ENCODE measurements at regions not wholly inside any gene's neighbourhood (a gene's known extent, or its start where the extent isn't known, plus 50 kb on each side); places are given as distances from the start of the nearest gene placed in this dataset.
"Not testable (repeated sequence)": the region's sequence is repeated elsewhere in the genome, so short reads cannot be mapped to it uniquely, and the experiment has no call there.

- no peak overlapping the region for H3K4me3 ChIP-seq (ENCODE audit: low read length in 2 of 2)
- no peaks in the 10 kb centered on the region for H3K36me3 ChIP-seq (ENCODE audit: control insufficient read depth in 2 of 2, insufficient read depth in 2 of 2, low read length in 2 of 2)
- H3K4me1 ChIP-seq (ENCODE audit: control insufficient read depth in 2 of 2, insufficient read depth in 2 of 2, low read length in 2 of 2) = peaks cover 0 to 3% of the 10 kb centered on the region in 2 donors
- no peaks in the 10 kb centered on the region for H3K27me3 ChIP-seq (ENCODE audit: control insufficient read depth in 2 of 2, insufficient read depth in 2 of 2, low read length in 2 of 2)
- H3K9ac ChIP-seq (ENCODE audit: low read depth in 1 of 2, low read length in 2 of 2) = no peak overlapping the region
- no peak overlapping the region for H3K27ac ChIP-seq (ENCODE audit: low read depth in 2 of 2, low read length in 2 of 2)
- no peaks in the 10 kb centered on the region for H3K9me3 ChIP-seq (ENCODE audit: control insufficient read depth in 2 of 2, low read length in 2 of 2)
These were observed 300.9 kb upstream of the DDI1 start for GRCh38 chr11:103735497-103736032.

- no peak overlapping the region for H3K9ac ChIP-seq (ENCODE audit: low read depth in 1 of 2, low read length in 2 of 2)
- no peaks in the 10 kb centered on the region for H3K9me3 ChIP-seq (ENCODE audit: control insufficient read depth in 2 of 2, low read length in 2 of 2)
- H3K4me3 ChIP-seq (ENCODE audit: low read length in 2 of 2) = no peak overlapping the region
- no peaks in the 10 kb centered on the region for H3K36me3 ChIP-seq (ENCODE audit: control insufficient read depth in 2 of 2, insufficient read depth in 2 of 2, low read length in 2 of 2)
- H3K27ac ChIP-seq (ENCODE audit: low read depth in 2 of 2, low read length in 2 of 2) = no peak overlapping the region
- H3K4me1 ChIP-seq (ENCODE audit: control insufficient read depth in 2 of 2, insufficient read depth in 2 of 2, low read length in 2 of 2) = peaks cover 0 to 3% of the 10 kb centered on the region in 2 donors
- H3K27me3 ChIP-seq (ENCODE audit: control insufficient read depth in 2 of 2, insufficient read depth in 2 of 2, low read length in 2 of 2) = no peaks in the 10 kb centered on the region
These were observed 300.0 kb upstream of the DDI1 start for GRCh38 chr11:103736315-103737036.

- no peak overlapping the region for H3K9ac ChIP-seq (ENCODE audit: low read depth in 1 of 2, low read length in 2 of 2)
- no peaks in the 10 kb centered on the region for H3K36me3 ChIP-seq (ENCODE audit: control insufficient read depth in 2 of 2, insufficient read depth in 2 of 2, low read length in 2 of 2)
- H3K27me3 ChIP-seq (ENCODE audit: control insufficient read depth in 2 of 2, insufficient read depth in 2 of 2, low read length in 2 of 2) = no peaks in the 10 kb centered on the region
- H3K4me1 ChIP-seq (ENCODE audit: control insufficient read depth in 2 of 2, insufficient read depth in 2 of 2, low read length in 2 of 2) = peaks cover 0 to 3% of the 10 kb centered on the region in 2 donors
- no peak overlapping the region for H3K4me3 ChIP-seq (ENCODE audit: low read length in 2 of 2)
- H3K27ac ChIP-seq (ENCODE audit: low read depth in 2 of 2, low read length in 2 of 2) = no peak overlapping the region
- H3K9me3 ChIP-seq (ENCODE audit: control insufficient read depth in 2 of 2, low read length in 2 of 2) = no peaks in the 10 kb centered on the region
These were observed 299.3 kb upstream of the DDI1 start for GRCh38 chr11:103737037-103737622.

GRCh38 chr11:103737747-103738146 is 298.7 kb upstream of the DDI1 start:
- no peaks in the 10 kb centered on the region for H3K9me3 ChIP-seq (ENCODE audit: control insufficient read depth in 2 of 2, low read length in 2 of 2)
- H3K27ac ChIP-seq (ENCODE audit: low read depth in 2 of 2, low read length in 2 of 2) = no peak overlapping the region
- H3K9ac ChIP-seq (ENCODE audit: low read depth in 1 of 2, low read length in 2 of 2) = no peak overlapping the region
- no peak overlapping the region for H3K4me3 ChIP-seq (ENCODE audit: low read length in 2 of 2)
- H3K27me3 ChIP-seq (ENCODE audit: control insufficient read depth in 2 of 2, insufficient read depth in 2 of 2, low read length in 2 of 2) = no peaks in the 10 kb centered on the region
- peaks cover 0 to 3% of the 10 kb centered on the region in 2 donors for H3K4me1 ChIP-seq (ENCODE audit: control insufficient read depth in 2 of 2, insufficient read depth in 2 of 2, low read length in 2 of 2)
- no peaks in the 10 kb centered on the region for H3K36me3 ChIP-seq (ENCODE audit: control insufficient read depth in 2 of 2, insufficient read depth in 2 of 2, low read length in 2 of 2)

GRCh38 chr11:103739074-103739796 is 297.2 kb upstream of the DDI1 start:
- peak overlapping the region; percentile 39 to 54 for H3K4me3 ChIP-seq (ENCODE audit: low read length in 2 of 2)
- H3K36me3 ChIP-seq (ENCODE audit: control insufficient read depth in 2 of 2, insufficient read depth in 2 of 2, low read length in 2 of 2); H3K4me1 ChIP-seq (ENCODE audit: control insufficient read depth in 2 of 2, insufficient read depth in 2 of 2, low read length in 2 of 2); H3K9ac ChIP-seq (ENCODE audit: low read depth in 1 of 2, low read length in 2 of 2); H3K27me3 ChIP-seq (ENCODE audit: control insufficient read depth in 2 of 2, insufficient read depth in 2 of 2, low read length in 2 of 2); H3K9me3 ChIP-seq (ENCODE audit: control insufficient read depth in 2 of 2, low read length in 2 of 2); H3K27ac ChIP-seq (ENCODE audit: low read depth in 2 of 2, low read length in 2 of 2): not testable (repeated sequence)

- no peak overlapping the region for H3K9ac ChIP-seq (ENCODE audit: low read depth in 1 of 2, low read length in 2 of 2)
- H3K36me3 ChIP-seq (ENCODE audit: control insufficient read depth in 2 of 2, insufficient read depth in 2 of 2, low read length in 2 of 2) = no peaks in the 10 kb centered on the region
- H3K27ac ChIP-seq (ENCODE audit: low read depth in 2 of 2, low read length in 2 of 2) = no peak overlapping the region
- no peak overlapping the region for H3K4me3 ChIP-seq (ENCODE audit: low read length in 2 of 2)
- H3K4me1 ChIP-seq (ENCODE audit: control insufficient read depth in 2 of 2, insufficient read depth in 2 of 2, low read length in 2 of 2) = no peaks in the 10 kb centered on the region
- no peaks in the 10 kb centered on the region for H3K27me3 ChIP-seq (ENCODE audit: control insufficient read depth in 2 of 2, insufficient read depth in 2 of 2, low read length in 2 of 2)
- no peaks in the 10 kb centered on the region for H3K9me3 ChIP-seq (ENCODE audit: control insufficient read depth in 2 of 2, low read length in 2 of 2)
These were observed 291.8 kb upstream of the DDI1 start for GRCh38 chr11:103744496-103745153.

GRCh38 chr11:103749158-103749557 is 287.3 kb upstream of the DDI1 start:
- H3K9ac ChIP-seq (ENCODE audit: low read depth in 1 of 2, low read length in 2 of 2) = no peak overlapping the region

GRCh38 chr11:103768816-103769215 is 267.6 kb upstream of the DDI1 start:
- no peaks in the 10 kb centered on the region for H3K4me1 ChIP-seq (ENCODE audit: control insufficient read depth in 2 of 2, insufficient read depth in 2 of 2, low read length in 2 of 2)
- no peak overlapping the region for H3K9ac ChIP-seq (ENCODE audit: low read depth in 1 of 2, low read length in 2 of 2)
- H3K4me3 ChIP-seq (ENCODE audit: low read length in 2 of 2) = no peak overlapping the region
- no peaks in the 10 kb centered on the region for H3K27me3 ChIP-seq (ENCODE audit: control insufficient read depth in 2 of 2, insufficient read depth in 2 of 2, low read length in 2 of 2)
- no peaks in the 10 kb centered on the region for H3K36me3 ChIP-seq (ENCODE audit: control insufficient read depth in 2 of 2, insufficient read depth in 2 of 2, low read length in 2 of 2)
- H3K27ac ChIP-seq (ENCODE audit: low read depth in 2 of 2, low read length in 2 of 2) = no peak overlapping the region
- no peaks in the 10 kb centered on the region for H3K9me3 ChIP-seq (ENCODE audit: control insufficient read depth in 2 of 2, low read length in 2 of 2)

More at GRCh38 chr11:103749158-103749557, 287.3 kb upstream of the DDI1 start:
- Histone ChIP-seq H3K27me3 (ENCODE audit: control insufficient read depth in 2 of 2, insufficient read depth in 2 of 2, low read length in 2 of 2) (no peaks in the 10 kb centered on the region), H3K27ac (ENCODE audit: low read depth in 2 of 2, low read length in 2 of 2) (no peak overlapping the region), H3K36me3 (ENCODE audit: control insufficient read depth in 2 of 2, insufficient read depth in 2 of 2, low read length in 2 of 2) (no peaks in the 10 kb centered on the region), H3K9me3 (ENCODE audit: control insufficient read depth in 2 of 2, low read length in 2 of 2) (no peaks in the 10 kb centered on the region), H3K4me1 (ENCODE audit: control insufficient read depth in 2 of 2, insufficient read depth in 2 of 2, low read length in 2 of 2) (no peaks in the 10 kb centered on the region), H3K4me3 (ENCODE audit: low read length in 2 of 2) (no peak overlapping the region)

- no peak overlapping the region for H3K27ac ChIP-seq (ENCODE audit: low read depth in 2 of 2, low read length in 2 of 2)
- H3K9me3 ChIP-seq (ENCODE audit: control insufficient read depth in 2 of 2, low read length in 2 of 2) = no peaks in the 10 kb centered on the region
- no peaks in the 10 kb centered on the region for H3K4me1 ChIP-seq (ENCODE audit: control insufficient read depth in 2 of 2, insufficient read depth in 2 of 2, low read length in 2 of 2)
- no peaks in the 10 kb centered on the region for H3K27me3 ChIP-seq (ENCODE audit: control insufficient read depth in 2 of 2, insufficient read depth in 2 of 2, low read length in 2 of 2)
- no peak overlapping the region for H3K9ac ChIP-seq (ENCODE audit: low read depth in 1 of 2, low read length in 2 of 2)
- H3K36me3 ChIP-seq (ENCODE audit: control insufficient read depth in 2 of 2, insufficient read depth in 2 of 2, low read length in 2 of 2) = no peaks in the 10 kb centered on the region
- no peak overlapping the region for H3K4me3 ChIP-seq (ENCODE audit: low read length in 2 of 2)
These were observed 263.4 kb upstream of the DDI1 start for GRCh38 chr11:103773059-103773458.

- Histone ChIP-seq H3K27me3 (ENCODE audit: control insufficient read depth in 2 of 2, insufficient read depth in 2 of 2, low read length in 2 of 2) (no peaks in the 10 kb centered on the region), H3K4me1 (ENCODE audit: control insufficient read depth in 2 of 2, insufficient read depth in 2 of 2, low read length in 2 of 2) (no peaks in the 10 kb centered on the region), H3K9me3 (ENCODE audit: control insufficient read depth in 2 of 2, low read length in 2 of 2) (no peaks in the 10 kb centered on the region), H3K36me3 (ENCODE audit: control insufficient read depth in 2 of 2, insufficient read depth in 2 of 2, low read length in 2 of 2) (no peaks in the 10 kb centered on the region), H3K27ac (ENCODE audit: low read depth in 2 of 2, low read length in 2 of 2) (no peak overlapping the region), H3K9ac (ENCODE audit: low read depth in 1 of 2, low read length in 2 of 2) (no peak overlapping the region), H3K4me3 (ENCODE audit: low read length in 2 of 2) (no peak overlapping the region)
These were observed 262.9 kb upstream of the DDI1 start for GRCh38 chr11:103773537-103773936.
